ENCODE measurements at regions not wholly inside any gene's neighbourhood (a gene's known extent, or its start where the extent isn't known, plus 50 kb on each side); places are given as distances from the start of the nearest gene placed in this dataset.

- Mint-ChIP-seq H3K27me3 (ENCODE audit: low read depth) (no peaks in the 10 kb centered on the region), H3K27ac (no peak overlapping the region), H3K36me3 (ENCODE audit: low read depth) (no peaks in the 10 kb centered on the region), H3K4me1 (peaks cover under 1% of the 10 kb centered on the region), H3K4me3 (no peak overlapping the region), H3K9me3 (no peaks in the 10 kb centered on the region)
- TF ChIP-seq CTCF (IDR thresholded peaks at IDR 0.05; ENCODE audit: unreplicated experiment in 3 of 3) = no peak
Measured at GRCh38 chr4:19381068-19381467, 870.6 kb upstream of the SLIT2 start.

- H3K9me3 Mint-ChIP-seq = no peaks in the 10 kb centered on the region
Measured at GRCh38 chr4:19380600-19380999, 871.1 kb upstream of the SLIT2 start.

GRCh38 chr4:19379191-19379708 lies 872.5 kb upstream of the SLIT2 start:
- peaks cover 4% of the 10 kb centered on the region for H3K27me3 Mint-ChIP-seq (ENCODE audit: low read depth)
- no peak overlapping the region for H3K27ac Mint-ChIP-seq
- TF ChIP-seq CTCF (IDR thresholded peaks at IDR 0.05; ENCODE audit: unreplicated experiment in 3 of 3) = no peak
- H3K36me3 Mint-ChIP-seq (ENCODE audit: low read depth) = no peaks in the 10 kb centered on the region
- no peak overlapping the region for H3K4me3 Mint-ChIP-seq
- H3K9me3 Mint-ChIP-seq = no peaks in the 10 kb centered on the region
- peaks cover 18% of the 10 kb centered on the region for H3K4me1 Mint-ChIP-seq

More at GRCh38 chr4:19380600-19380999, 871.1 kb upstream of the SLIT2 start:
- Mint-ChIP-seq H3K27ac (no peak overlapping the region), H3K36me3 (ENCODE audit: low read depth) (no peaks in the 10 kb centered on the region), H3K27me3 (ENCODE audit: low read depth) (peaks cover 3% of the 10 kb centered on the region), H3K4me1 (peaks cover 5% of the 10 kb centered on the region), H3K4me3 (no peak overlapping the region)
- no peak for TF ChIP-seq CTCF (IDR thresholded peaks at IDR 0.05; ENCODE audit: unreplicated experiment in 3 of 3)

GRCh38 chr4:19375931-19376330 lies 875.8 kb upstream of the SLIT2 start:
- Mint-ChIP-seq H3K9me3 (no peaks in the 10 kb centered on the region), H3K27ac (peak overlapping the region; percentile 30 to 52 (median 42))

GRCh38 chr4:19375136-19375804 lies 876.4 kb upstream of the SLIT2 start:
- Mint-ChIP-seq H3K9me3 (no peaks in the 10 kb centered on the region), H3K36me3 (ENCODE audit: low read depth) (no peaks in the 10 kb centered on the region), H3K4me3 (no peak overlapping the region), H3K27ac (peak overlapping the region; percentile 30 to 52 (median 42)), H3K4me1 (peaks cover 18% of the 10 kb centered on the region), H3K27me3 (ENCODE audit: low read depth) (peaks cover 4% of the 10 kb centered on the region)
- no peak for TF ChIP-seq CTCF (IDR thresholded peaks at IDR 0.05; ENCODE audit: unreplicated experiment in 3 of 3)

More at GRCh38 chr4:19375931-19376330, 875.8 kb upstream of the SLIT2 start:
- H3K4me3 Mint-ChIP-seq = no peak overlapping the region
- no peaks in the 10 kb centered on the region for H3K36me3 Mint-ChIP-seq (ENCODE audit: low read depth)
- no peak for TF ChIP-seq CTCF (IDR thresholded peaks at IDR 0.05; ENCODE audit: unreplicated experiment in 3 of 3)
- peaks cover 4% of the 10 kb centered on the region for H3K27me3 Mint-ChIP-seq (ENCODE audit: low read depth)
- H3K4me1 Mint-ChIP-seq = peaks cover 18% of the 10 kb centered on the region

GRCh38 chr4:19372390-19372789 lies 879.3 kb upstream of the SLIT2 start:
- H3K4me1 Mint-ChIP-seq = peaks cover 18% of the 10 kb centered on the region
- H3K36me3 Mint-ChIP-seq (ENCODE audit: low read depth) = no peaks in the 10 kb centered on the region

More at GRCh38 chr4:19372390-19372789, 879.3 kb upstream of the SLIT2 start:
- no peak for TF ChIP-seq CTCF (IDR thresholded peaks at IDR 0.05; ENCODE audit: unreplicated experiment in 3 of 3)
- Mint-ChIP-seq H3K4me3 (no peak overlapping the region), H3K27ac (no peak overlapping the region), H3K27me3 (ENCODE audit: low read depth) (peaks cover 4% of the 10 kb centered on the region), H3K9me3 (no peaks in the 10 kb centered on the region)
